ENCODE measurements at regions not wholly inside any gene's neighbourhood (a gene's known extent, or its start where the extent isn't known, plus 50 kb on each side); places are given as distances from the start of the nearest gene placed in this dataset.

DNA sequence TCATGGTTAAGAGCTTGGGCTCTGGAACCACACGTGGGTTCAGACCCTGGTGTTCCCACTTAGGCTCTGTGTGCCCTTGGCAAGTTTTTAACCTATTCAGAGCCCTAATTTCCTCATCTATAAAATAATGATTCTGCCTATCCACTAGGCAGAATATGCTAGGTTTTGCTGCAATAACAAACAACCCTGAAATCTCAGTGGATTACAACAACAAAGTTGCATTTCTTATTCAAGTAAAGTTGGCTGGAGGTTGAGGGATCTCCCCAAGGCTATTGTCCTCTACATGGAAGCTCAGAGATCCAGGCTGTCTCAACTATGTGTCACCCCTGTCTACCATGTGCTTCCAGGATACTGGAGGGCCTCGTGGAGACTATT, 275.4 kb upstream of the SIX2 start:
- no peaks in the 10 kb centered on the region for H3K4me1 Mint-ChIP-seq
- no peaks in the 10 kb centered on the region for H3K9me3 Mint-ChIP-seq
- no peak overlapping the region for H3K27ac Mint-ChIP-seq (ENCODE audit: unreplicated experiment)
- no peak overlapping the region for H3K4me3 Mint-ChIP-seq
- no peaks in the 10 kb centered on the region for H3K36me3 Mint-ChIP-seq (ENCODE audit: low read depth)
- no peaks in the 10 kb centered on the region for H3K27me3 Mint-ChIP-seq (ENCODE audit: low read depth)
- TF ChIP-seq, protein P1, sequence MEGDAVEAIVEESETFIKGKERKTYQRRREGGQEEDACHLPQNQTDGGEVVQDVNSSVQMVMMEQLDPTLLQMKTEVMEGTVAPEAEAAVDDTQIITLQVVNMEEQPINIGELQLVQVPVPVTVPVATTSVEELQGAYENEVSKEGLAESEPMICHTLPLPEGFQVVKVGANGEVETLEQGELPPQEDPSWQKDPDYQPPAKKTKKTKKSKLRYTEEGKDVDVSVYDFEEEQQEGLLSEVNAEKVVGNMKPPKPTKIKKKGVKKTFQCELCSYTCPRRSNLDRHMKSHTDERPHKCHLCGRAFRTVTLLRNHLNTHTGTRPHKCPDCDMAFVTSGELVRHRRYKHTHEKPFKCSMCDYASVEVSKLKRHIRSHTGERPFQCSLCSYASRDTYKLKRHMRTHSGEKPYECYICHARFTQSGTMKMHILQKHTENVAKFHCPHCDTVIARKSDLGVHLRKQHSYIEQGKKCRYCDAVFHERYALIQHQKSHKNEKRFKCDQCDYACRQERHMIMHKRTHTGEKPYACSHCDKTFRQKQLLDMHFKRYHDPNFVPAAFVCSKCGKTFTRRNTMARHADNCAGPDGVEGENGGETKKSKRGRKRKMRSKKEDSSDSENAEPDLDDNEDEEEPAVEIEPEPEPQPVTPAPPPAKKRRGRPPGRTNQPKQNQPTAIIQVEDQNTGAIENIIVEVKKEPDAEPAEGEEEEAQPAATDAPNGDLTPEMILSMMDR (conservative IDR thresholded peaks at IDR 0.05): no peak
- no peak for DNase-seq (ENCODE audit: low read depth, low spot score)

DNA sequence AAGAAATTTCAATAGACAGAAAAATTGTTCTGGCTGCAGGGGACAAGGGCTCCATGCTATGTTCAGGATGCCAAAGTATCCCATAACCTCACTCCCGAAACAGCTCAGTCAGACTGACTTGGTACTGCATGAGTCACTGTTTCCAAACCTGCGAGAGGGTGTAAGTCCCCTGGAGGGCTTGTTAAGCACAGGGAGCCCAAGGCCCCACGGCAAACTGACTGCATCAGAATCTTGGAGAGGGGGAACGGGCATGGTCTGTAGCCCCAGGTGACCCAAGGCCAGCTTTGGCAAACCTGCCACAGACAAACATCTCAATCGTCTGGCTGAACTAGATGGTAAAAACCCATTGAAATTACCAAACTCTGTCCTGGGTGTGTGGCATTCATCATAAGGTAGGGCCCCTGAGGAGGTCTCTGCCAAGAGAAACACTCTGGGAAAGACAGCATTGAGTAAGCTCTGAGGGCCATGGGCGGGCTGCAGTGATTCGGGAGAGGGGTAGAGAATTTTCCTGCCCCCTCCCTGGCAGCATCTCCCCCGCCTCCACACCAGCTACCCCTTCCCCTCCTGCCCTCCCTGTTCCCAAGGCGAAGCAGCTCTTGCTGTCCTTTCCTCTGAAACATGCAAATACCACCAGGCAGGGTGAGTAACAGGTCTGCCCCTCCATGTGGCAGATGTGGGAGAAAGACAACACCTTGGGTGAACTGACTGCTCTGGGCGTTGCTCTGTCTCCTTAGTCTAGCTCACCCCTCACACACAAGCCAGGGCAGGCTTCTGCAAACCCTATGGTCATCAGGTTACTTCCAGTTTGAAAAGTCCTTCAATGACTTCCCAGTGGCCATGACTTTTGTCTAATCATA, 274.7 kb upstream of the SIX2 start:
- Mint-ChIP-seq H3K4me1 (no peaks in the 10 kb centered on the region), H3K27me3 (ENCODE audit: low read depth) (no peaks in the 10 kb centered on the region), H3K36me3 (ENCODE audit: low read depth) (no peaks in the 10 kb centered on the region), H3K4me3 (no peak overlapping the region), H3K27ac (ENCODE audit: unreplicated experiment) (no peak overlapping the region), H3K9me3 (no peaks in the 10 kb centered on the region)
- TF ChIP-seq, protein P1 (conservative IDR thresholded peaks at IDR 0.05): no peak
- no peak for DNase-seq (ENCODE audit: low read depth, low spot score)

DNA sequence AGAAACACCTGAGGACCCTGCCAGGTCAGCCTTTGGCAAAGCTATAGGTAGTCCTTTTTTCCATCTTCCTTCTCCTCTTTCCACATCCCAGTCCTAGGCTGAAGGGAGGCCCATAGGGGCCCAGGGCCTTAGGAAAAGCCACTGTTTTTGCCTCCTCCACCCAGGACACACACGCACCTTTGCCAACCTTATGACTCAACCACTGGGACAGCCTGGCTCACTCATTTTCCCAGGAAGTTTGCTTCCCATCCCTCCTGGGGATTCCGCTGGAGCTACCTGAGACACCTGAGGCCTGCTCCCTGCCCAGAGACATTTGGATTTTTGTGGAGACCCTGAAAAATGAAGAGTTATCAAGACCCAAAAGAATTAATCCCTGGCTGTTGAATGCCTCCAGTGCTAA, 273.4 kb upstream of the SIX2 start:
- H3K4me1 Mint-ChIP-seq: no peaks in the 10 kb centered on the region
- H3K36me3 Mint-ChIP-seq (ENCODE audit: low read depth): no peaks in the 10 kb centered on the region
- H3K4me3 Mint-ChIP-seq: no peak overlapping the region
- TF ChIP-seq, protein P1 (conservative IDR thresholded peaks at IDR 0.05): no peak
- DNase-seq (ENCODE audit: low read depth, low spot score): no peak
- H3K9me3 Mint-ChIP-seq: no peaks in the 10 kb centered on the region
- no peak overlapping the region for H3K27ac Mint-ChIP-seq (ENCODE audit: unreplicated experiment)
- no peaks in the 10 kb centered on the region for H3K27me3 Mint-ChIP-seq (ENCODE audit: low read depth)

DNA sequence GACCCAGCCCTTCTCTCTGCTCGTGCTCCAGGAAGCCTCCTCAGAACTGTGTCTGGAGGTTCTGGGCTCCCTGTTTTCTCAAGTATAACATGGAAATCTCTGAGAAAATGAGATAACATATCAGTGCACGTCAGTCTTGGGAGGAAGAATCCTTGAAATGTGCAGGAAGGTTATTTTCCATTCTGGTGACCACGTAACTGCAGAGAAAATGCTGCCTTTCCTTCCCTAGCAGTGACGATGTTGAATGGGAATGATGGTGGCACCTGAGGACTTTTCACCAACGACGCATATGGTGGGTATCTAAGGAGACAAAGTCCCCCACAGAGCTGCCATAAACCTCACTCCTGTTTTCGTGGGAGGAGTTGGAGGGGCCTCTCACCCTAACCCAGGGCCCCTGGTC, 272.1 kb upstream of the SIX2 start:
- DNase-seq (ENCODE audit: low read depth, low spot score): no peak
- H3K4me1 Mint-ChIP-seq: no peaks in the 10 kb centered on the region
- no peak overlapping the region for H3K4me3 Mint-ChIP-seq
- H3K27me3 Mint-ChIP-seq (ENCODE audit: low read depth): no peaks in the 10 kb centered on the region
- H3K9me3 Mint-ChIP-seq: no peaks in the 10 kb centered on the region
- H3K36me3 Mint-ChIP-seq (ENCODE audit: low read depth): no peaks in the 10 kb centered on the region
- TF ChIP-seq, protein P1 (conservative IDR thresholded peaks at IDR 0.05): no peak
- H3K27ac Mint-ChIP-seq (ENCODE audit: unreplicated experiment): no peak overlapping the region

DNA sequence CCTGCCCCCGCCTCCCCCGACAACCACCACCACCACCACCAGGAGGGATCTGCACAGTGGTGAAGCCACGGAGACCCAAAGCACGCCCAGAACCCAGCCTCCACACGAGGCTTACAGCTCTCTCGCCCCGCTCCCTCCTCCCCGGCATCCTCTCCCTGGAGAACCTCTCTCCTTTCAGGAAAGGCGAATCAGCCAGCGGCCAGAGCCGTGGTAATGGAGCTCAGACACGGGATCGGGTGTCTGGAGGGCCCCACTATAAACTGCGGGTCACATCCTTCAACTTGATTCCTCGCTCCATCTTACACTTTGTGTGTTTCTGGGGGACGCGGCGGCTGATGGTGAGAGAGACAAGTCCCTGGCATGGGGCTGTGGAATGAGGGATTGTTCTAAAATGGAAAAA, 271.5 kb upstream of the SIX2 start:
- Mint-ChIP-seq H3K27ac (ENCODE audit: unreplicated experiment) (no peak overlapping the region), H3K36me3 (ENCODE audit: low read depth) (no peaks in the 10 kb centered on the region), H3K4me3 (no peak overlapping the region), H3K9me3 (no peaks in the 10 kb centered on the region), H3K27me3 (ENCODE audit: low read depth) (no peaks in the 10 kb centered on the region), H3K4me1 (peaks cover under 1% of the 10 kb centered on the region)
- TF ChIP-seq, protein P1 (conservative IDR thresholded peaks at IDR 0.05): no peak
- no peak for DNase-seq (ENCODE audit: low read depth, low spot score)

All from neural crest cell (in vitro differentiated cells).